ENCODE measurements at regions not wholly inside any gene's neighbourhood (a gene's known extent, or its start where the extent isn't known, plus 50 kb on each side); places are given as distances from the start of the nearest gene placed in this dataset.

- no peak overlapping the region for H3K4me3 ChIP-seq (ENCODE audit: low read depth, low read length, poor library complexity, severe bottlenecking)
- no peak overlapping the region for H3K27ac ChIP-seq (ENCODE audit: low read depth, low read length, poor library complexity, severe bottlenecking)
- TF ChIP-seq, protein P1, sequence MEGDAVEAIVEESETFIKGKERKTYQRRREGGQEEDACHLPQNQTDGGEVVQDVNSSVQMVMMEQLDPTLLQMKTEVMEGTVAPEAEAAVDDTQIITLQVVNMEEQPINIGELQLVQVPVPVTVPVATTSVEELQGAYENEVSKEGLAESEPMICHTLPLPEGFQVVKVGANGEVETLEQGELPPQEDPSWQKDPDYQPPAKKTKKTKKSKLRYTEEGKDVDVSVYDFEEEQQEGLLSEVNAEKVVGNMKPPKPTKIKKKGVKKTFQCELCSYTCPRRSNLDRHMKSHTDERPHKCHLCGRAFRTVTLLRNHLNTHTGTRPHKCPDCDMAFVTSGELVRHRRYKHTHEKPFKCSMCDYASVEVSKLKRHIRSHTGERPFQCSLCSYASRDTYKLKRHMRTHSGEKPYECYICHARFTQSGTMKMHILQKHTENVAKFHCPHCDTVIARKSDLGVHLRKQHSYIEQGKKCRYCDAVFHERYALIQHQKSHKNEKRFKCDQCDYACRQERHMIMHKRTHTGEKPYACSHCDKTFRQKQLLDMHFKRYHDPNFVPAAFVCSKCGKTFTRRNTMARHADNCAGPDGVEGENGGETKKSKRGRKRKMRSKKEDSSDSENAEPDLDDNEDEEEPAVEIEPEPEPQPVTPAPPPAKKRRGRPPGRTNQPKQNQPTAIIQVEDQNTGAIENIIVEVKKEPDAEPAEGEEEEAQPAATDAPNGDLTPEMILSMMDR (IDR thresholded peaks at IDR 0.05; ENCODE audit: low read length): no peak
- no peak for TF ChIP-seq EZH2 (IDR thresholded peaks at IDR 0.05; ENCODE audit: borderline replicate concordance, low read length)
- no peaks in the 10 kb centered on the region for H3K79me2 ChIP-seq (ENCODE audit: insufficient read depth, low read length)
- H2AFZ ChIP-seq (ENCODE audit: low read length): no peak overlapping the region
- no peaks in the 10 kb centered on the region for H3K9me2 ChIP-seq (ENCODE audit: low read depth, low read length)
- H3K36me3 ChIP-seq (ENCODE audit: insufficient read depth, low read length): no peaks in the 10 kb centered on the region
- H3K4me2 ChIP-seq (ENCODE audit: low read length): no peak overlapping the region
- H3K9ac ChIP-seq (ENCODE audit: low read length): no peak overlapping the region
- H3K9me3 ChIP-seq (ENCODE audit: low read length): peaks cover 6% of the 10 kb centered on the region; the same call in 1 of the 2 replicates
- no peaks in the 10 kb centered on the region for H3K27me3 ChIP-seq (ENCODE audit: insufficient read depth, low read length)
- no peaks in the 10 kb centered on the region for H3K4me1 ChIP-seq (ENCODE audit: insufficient read depth, low read length, severe bottlenecking)
- H4K20me1 ChIP-seq (ENCODE audit: insufficient read depth, low read length): no peaks in the 10 kb centered on the region
- H3F3A ChIP-seq (ENCODE audit: insufficient read depth, low read length): no peaks in the 10 kb centered on the region
Observed at GRCh38 chr10:78491812-78492211, 458.1 kb downstream of the RPS24 start.

DNA sequence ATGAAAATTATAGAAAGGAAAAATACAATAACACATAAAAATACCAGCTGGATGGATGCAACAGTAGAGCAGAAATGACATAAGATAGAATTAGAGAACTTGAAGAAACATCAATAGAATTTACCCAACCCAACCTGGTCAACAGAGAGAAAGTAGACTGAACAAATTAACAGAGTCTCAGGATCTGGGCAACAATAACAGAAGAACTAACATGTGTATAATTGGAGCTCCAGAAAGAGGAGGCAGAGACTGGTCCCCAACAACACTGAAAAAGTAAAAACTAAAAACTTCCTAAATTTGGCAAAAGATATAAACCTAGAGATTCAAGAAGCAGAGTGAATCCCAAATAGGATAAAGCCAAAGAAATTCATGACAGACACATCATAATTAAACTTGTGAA lies 458.8 kb downstream of the RPS24 start:
- no peaks in the 10 kb centered on the region for H3K4me1 ChIP-seq (ENCODE audit: insufficient read depth, low read length, severe bottlenecking)
- no peaks in the 10 kb centered on the region for H4K20me1 ChIP-seq (ENCODE audit: insufficient read depth, low read length)
- no peak overlapping the region for H2AFZ ChIP-seq (ENCODE audit: low read length)
- H3K27me3 ChIP-seq (ENCODE audit: insufficient read depth, low read length): no peaks in the 10 kb centered on the region
- TF ChIP-seq EZH2 (IDR thresholded peaks at IDR 0.05; ENCODE audit: borderline replicate concordance, low read length): no peak
- TF ChIP-seq, protein P1 (IDR thresholded peaks at IDR 0.05; ENCODE audit: low read length): no peak
- H3K79me2 ChIP-seq (ENCODE audit: insufficient read depth, low read length): no peaks in the 10 kb centered on the region
- H3K27ac ChIP-seq (ENCODE audit: low read depth, low read length, poor library complexity, severe bottlenecking): no peak overlapping the region
- H3K9me2 ChIP-seq (ENCODE audit: low read depth, low read length): no peaks in the 10 kb centered on the region
- H3K9me3 ChIP-seq (ENCODE audit: low read length): peaks cover 6% of the 10 kb centered on the region; the same call in 1 of the 2 replicates
- H3K4me2 ChIP-seq (ENCODE audit: low read length): no peak overlapping the region
- H3K9ac ChIP-seq (ENCODE audit: low read length): no peak overlapping the region
- H3K36me3 ChIP-seq (ENCODE audit: insufficient read depth, low read length): no peaks in the 10 kb centered on the region
- H3K4me3 ChIP-seq (ENCODE audit: low read depth, low read length, poor library complexity, severe bottlenecking): no peak overlapping the region
- H3F3A ChIP-seq (ENCODE audit: insufficient read depth, low read length): no peaks in the 10 kb centered on the region

DNA sequence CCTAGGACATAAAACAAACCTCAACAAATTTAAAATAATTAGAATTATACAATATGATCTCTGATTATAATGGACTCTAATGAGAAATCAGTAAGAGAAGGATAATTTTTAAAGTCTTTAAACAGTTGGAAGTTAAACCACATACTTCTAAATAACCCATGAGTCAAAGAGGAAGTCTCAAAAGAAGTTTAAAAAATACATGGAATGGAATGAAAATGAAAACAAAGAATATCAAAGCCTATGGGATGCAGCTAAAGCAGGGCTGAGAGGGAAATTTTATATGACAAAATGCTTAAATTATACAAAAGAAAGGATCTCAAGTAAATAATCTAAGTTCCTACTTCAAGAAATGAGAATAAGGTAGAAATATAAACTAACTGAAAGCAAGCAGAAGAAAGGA lies 460.5 kb downstream of the RPS24 start:
- Histone ChIP-seq H3K79me2 (ENCODE audit: insufficient read depth, low read length) (no peaks in the 10 kb centered on the region), H3K4me1 (ENCODE audit: insufficient read depth, low read length, severe bottlenecking) (no peaks in the 10 kb centered on the region), H4K20me1 (ENCODE audit: insufficient read depth, low read length) (no peaks in the 10 kb centered on the region), H3K4me2 (ENCODE audit: low read length) (no peak overlapping the region), H3K9me2 (ENCODE audit: low read depth, low read length) (no peaks in the 10 kb centered on the region), H3K9me3 (ENCODE audit: low read length) (peaks cover 6% of the 10 kb centered on the region; the same call in 1 of the 2 replicates), H3K27me3 (ENCODE audit: insufficient read depth, low read length) (no peaks in the 10 kb centered on the region), H2AFZ (ENCODE audit: low read length) (no peak overlapping the region), H3K4me3 (ENCODE audit: low read depth, low read length, poor library complexity, severe bottlenecking) (no peak overlapping the region), H3K36me3 (ENCODE audit: insufficient read depth, low read length) (no peaks in the 10 kb centered on the region), H3F3A (ENCODE audit: insufficient read depth, low read length) (no peaks in the 10 kb centered on the region), H3K27ac (ENCODE audit: low read depth, low read length, poor library complexity, severe bottlenecking) (no peak overlapping the region), H3K9ac (ENCODE audit: low read length) (no peak overlapping the region)
- TF ChIP-seq, protein P1 (IDR thresholded peaks at IDR 0.05; ENCODE audit: low read length): no peak
- no peak for TF ChIP-seq EZH2 (IDR thresholded peaks at IDR 0.05; ENCODE audit: borderline replicate concordance, low read length)
